ENCODE measurements at regions not wholly inside any gene's neighbourhood (a gene's known extent, or its start where the extent isn't known, plus 50 kb on each side); places are given as distances from the start of the nearest gene placed in this dataset.
A peak's percentile ranks its signal among the peaks of the same experiment; 100 is the strongest.

DNA sequence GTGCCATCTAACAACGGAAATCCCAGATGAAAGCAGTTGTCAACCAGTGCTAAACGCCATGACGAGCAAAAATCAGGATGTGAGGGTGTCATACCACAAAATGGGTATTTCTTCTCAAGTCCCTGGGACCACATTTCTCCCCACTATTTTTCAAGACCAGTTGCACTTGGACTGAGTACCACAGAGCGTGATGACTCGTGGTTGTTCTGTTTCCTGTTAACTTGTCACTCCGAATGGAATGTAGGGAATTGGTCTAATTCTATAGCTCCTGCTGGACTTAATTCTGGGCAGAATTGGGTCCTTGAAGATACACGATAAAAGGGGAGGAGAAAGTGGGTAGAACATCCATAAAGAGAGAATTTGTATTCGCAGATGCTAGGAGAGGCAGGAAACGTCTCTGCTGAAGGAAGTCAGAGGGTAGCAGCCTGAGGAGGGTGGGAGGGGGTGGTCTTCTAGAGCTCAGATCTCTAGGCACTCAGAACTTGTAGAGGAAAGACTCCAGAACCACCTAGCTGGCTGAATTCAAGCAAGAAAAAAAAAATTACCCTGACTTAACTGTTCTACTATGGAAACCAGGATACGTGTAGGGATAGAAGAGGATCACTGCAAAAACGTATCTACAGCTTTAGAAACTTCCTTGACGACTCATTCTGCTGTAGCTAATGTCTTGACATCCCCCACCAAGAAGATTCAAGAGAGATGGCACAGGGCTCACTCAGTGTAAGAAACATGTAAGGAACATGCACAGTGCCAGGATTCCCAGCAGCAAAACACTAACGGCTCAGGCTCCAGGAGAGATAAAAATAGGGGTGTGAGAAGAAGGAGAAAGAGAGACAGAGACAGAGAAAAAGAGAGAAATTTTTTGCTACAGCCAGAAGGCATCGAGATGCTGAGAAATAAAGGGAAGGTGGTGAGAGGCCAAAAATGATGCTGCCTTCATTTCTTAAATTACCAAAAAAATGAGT lies 494.7 kb downstream of the CD83 start:
- TF ChIP-seq, protein P1, sequence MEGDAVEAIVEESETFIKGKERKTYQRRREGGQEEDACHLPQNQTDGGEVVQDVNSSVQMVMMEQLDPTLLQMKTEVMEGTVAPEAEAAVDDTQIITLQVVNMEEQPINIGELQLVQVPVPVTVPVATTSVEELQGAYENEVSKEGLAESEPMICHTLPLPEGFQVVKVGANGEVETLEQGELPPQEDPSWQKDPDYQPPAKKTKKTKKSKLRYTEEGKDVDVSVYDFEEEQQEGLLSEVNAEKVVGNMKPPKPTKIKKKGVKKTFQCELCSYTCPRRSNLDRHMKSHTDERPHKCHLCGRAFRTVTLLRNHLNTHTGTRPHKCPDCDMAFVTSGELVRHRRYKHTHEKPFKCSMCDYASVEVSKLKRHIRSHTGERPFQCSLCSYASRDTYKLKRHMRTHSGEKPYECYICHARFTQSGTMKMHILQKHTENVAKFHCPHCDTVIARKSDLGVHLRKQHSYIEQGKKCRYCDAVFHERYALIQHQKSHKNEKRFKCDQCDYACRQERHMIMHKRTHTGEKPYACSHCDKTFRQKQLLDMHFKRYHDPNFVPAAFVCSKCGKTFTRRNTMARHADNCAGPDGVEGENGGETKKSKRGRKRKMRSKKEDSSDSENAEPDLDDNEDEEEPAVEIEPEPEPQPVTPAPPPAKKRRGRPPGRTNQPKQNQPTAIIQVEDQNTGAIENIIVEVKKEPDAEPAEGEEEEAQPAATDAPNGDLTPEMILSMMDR (IDR thresholded peaks at IDR 0.05; ENCODE audit: insufficient read depth, low read depth, low read length, missing control alignments): no peak
- peak; percentile 43 for DNase-seq (ENCODE audit: low read depth)

DNA sequence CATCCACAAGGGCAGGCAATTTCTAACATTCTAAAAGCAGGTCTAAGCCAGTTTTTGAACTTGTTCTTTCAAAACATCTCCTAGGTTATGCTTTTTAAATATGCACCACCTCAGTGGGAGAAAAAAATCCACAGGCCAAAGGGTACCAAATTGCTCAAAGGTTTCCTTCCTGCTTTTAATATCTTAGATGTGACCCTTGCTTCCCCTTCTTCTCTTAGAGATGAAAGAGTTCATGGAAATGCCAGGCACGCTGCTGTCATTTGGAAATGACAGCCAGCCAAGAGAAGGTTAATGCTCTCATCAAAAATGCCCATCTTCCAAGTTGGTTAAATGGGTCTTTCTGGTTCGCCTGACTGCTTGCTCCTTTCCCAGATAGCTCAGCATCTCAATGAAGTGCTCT lies 497.1 kb downstream of the CD83 start:
- no peak overlapping the region for H3K4me3 ChIP-seq (ENCODE audit: low read length)
- TF ChIP-seq, protein P1 (IDR thresholded peaks at IDR 0.05; ENCODE audit: insufficient read depth, low read depth, low read length, missing control alignments): no peak
- DNase-seq (ENCODE audit: low read depth): no peak

More for the DNA sequence above, 494.7 kb downstream of the CD83 start:
- no peak overlapping the region for H3K4me3 ChIP-seq (ENCODE audit: low read length)

DNA sequence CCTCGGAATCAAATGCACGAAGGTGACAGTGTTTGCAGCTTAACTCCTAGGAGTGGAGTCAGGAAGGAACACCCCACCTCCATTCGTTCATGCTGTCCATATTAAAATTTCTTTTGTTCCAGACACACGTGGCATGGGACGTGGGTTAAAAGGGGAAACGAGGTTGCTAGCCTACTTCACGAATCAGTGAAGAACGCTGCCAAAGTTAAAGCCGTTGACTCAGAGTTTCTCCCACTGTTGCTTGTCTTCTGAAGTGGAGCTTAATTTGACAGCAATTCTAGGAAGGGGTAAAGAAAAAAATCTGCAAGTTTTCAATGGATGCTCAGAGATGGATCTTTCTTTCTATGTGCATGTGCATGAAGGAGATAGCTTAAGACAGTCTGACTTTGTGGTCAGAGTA lies 499.1 kb downstream of the CD83 start:
- no peak overlapping the region for H3K4me3 ChIP-seq (ENCODE audit: low read length)
- no peak for DNase-seq (ENCODE audit: low read depth)
- TF ChIP-seq, protein P1 (IDR thresholded peaks at IDR 0.05; ENCODE audit: insufficient read depth, low read depth, low read length, missing control alignments): no peak

DNA sequence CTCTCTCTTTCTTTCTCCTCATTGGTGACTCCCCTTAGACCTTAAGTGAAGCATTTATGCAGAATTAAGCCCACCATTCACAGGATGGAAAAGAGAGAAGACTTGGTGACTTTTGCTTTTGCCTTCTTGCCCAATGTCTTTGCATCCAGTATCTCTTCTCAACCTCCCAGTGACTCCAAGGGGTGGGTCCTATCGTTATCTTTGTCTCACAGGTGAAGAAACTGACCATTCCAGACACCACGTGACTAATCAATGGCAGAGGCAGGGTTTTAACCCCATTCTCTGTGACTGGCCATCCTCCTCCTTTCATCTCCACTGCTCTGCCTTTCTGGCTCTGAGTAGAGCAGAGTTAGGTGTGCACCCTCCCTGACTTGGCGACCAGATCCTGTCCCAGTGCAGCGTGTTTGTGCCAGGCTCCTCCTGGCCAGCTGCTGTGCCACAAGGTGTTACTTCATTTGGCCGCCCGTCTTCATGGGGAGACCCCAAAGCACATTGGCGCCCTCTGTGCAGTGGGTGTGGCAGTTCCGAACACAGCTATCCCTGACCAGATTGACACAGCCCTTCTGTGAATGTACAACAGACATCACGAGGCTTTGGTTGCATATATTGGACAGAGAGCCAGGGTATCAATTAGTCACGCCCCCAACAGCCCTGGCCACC lies 501.3 kb downstream of the CD83 start:
- no peak overlapping the region for H3K4me3 ChIP-seq (ENCODE audit: low read length)
- TF ChIP-seq, protein P1 (IDR thresholded peaks at IDR 0.05; ENCODE audit: insufficient read depth, low read depth, low read length, missing control alignments): no peak
- DNase-seq (ENCODE audit: low read depth): no peak

DNA sequence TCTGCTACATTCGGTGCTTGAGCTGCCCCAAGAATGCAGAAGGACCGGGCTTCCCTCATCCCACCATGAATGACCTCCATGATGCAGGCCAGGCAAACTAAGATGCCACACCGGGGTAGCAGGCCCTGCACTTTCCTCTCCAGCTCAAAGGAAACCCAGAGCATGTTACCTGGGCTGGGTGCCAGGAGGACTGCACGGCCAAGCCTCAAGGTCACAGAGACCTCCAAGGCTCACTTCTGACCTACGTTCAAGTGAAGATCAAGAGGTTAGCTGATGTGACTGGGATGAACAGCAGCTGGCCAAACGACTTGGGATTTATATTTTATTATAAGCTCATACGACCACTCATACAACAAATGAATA lies 501.8 kb downstream of the CD83 start:
- no peak for DNase-seq (ENCODE audit: low read depth)
- H3K4me3 ChIP-seq (ENCODE audit: low read length): no peak overlapping the region
- TF ChIP-seq, protein P1 (IDR thresholded peaks at IDR 0.05; ENCODE audit: insufficient read depth, low read depth, low read length, missing control alignments): no peak

DNA sequence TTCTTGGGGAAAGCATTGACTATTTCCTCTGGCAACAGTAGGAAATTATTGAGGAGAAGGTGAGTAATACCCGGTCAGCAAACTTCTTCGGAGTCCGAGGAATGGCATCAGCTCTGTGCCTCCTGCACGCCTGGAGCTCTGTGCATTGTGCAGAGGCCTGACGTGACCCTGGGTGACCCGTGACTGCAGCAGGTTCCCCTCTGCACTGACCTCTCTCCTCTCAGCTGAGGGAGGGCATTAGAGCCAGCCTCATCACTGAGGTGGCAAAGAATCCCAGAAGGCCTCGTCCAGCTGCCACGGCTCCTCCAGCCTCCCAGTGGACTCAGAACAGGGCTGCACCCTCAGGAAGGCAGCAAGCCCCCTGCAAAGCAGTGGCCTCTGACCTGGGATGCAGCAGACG lies 502.9 kb downstream of the CD83 start:
- TF ChIP-seq, protein P1 (IDR thresholded peaks at IDR 0.05; ENCODE audit: insufficient read depth, low read depth, low read length, missing control alignments): no peak
- DNase-seq (ENCODE audit: low read depth): no peak
- H3K4me3 ChIP-seq (ENCODE audit: low read length): no peak overlapping the region
